HG03571 (cell line): ENCODE measurements at regions not wholly inside any gene's neighbourhood (a gene's known extent, or its start where the extent isn't known, plus 50 kb on each side); places are given as distances from the start of the nearest gene placed in this dataset.
"Not testable (repeated sequence)": the region's sequence is repeated elsewhere in the genome, so short reads cannot be mapped to it uniquely, and the experiment has no call there.

ENCODE experiments used
- ATAC-seq: cut with Tn5 transposase; IDR thresholded peaks from one replicate; pipeline ENCODE4 v1.9.1; 2021; ENCODE audit not compliant: unreplicated experiment

GRCh38 chr6:6747371-6747770, 158.9 kb downstream of the LY86 start:
- no peak for ATAC-seq

GRCh38 chr6:6748001-6748400, 159.5 kb downstream of the LY86 start:
- no peak for ATAC-seq

GRCh38 chr6:6749702-6750491, 161.4 kb downstream of the LY86 start:
- ATAC-seq: no peak

DNA sequence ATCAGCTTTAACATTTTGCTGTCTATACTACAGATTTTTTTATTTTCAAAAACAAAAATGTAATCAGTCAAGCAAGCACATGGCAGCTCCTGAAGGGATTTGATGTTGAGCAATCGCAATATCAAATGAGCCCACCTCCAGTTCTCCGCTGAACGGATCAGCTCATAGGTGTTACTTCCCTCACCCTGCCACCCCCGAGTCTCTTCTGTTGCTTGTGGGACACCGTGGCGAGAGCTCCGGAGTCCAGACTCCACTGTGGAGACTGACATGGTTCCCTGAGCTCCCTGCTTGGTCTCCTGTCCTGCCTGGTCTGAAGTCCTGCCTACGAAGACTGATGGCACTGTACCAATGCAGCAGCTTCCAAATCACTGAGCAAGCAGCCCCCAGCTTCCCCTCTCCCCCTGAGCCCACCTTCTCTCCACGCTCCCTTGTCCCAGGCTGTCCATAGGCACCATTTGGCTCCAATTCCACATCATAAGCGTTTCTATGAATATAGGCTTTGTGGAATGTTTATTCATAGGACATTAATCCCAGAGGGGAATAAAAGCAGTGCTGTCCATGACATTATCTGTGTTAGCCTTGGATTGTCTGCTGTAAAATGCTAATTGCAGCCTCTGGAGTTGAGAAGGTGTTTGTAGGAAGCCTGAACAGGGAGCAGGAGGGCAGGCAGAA, 162.2 kb downstream of the LY86 start:
- ATAC-seq: no peak

GRCh38 chr6:6751266-6751596, 162.7 kb downstream of the LY86 start:
- no peak for ATAC-seq

GRCh38 chr6:6751619-6752023, 163.1 kb downstream of the LY86 start:
- ATAC-seq: no peak

- ATAC-seq: no peak
Measured at GRCh38 chr6:6752129-6752528, 163.6 kb downstream of the LY86 start.

- ATAC-seq: no peak
Measured at GRCh38 chr6:6753301-6753700, 164.8 kb downstream of the LY86 start.

DNA sequence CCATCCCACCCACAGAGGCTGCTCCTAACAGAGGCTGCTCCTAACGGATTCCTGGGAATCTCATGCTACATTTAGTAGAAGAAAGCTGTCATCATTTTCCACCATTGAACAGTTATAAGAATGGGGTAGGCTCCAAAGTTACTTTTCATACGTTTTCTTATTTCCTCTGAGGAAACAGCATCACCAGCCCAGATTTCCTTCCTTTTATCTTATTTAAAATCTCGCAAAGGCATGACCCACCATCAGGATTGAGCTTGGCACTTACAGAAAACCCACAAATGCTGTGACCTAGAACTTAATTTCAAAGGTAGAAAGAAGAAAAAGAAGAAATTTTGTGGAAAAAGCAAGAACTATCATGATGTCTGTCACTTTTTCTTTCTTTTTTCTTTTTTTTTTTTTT, 168.0 kb downstream of the LY86 start:
- ATAC-seq: no peak

- ATAC-seq: no peak
Measured at GRCh38 chr6:6758546-6758914, 170.0 kb downstream of the LY86 start.

DNA sequence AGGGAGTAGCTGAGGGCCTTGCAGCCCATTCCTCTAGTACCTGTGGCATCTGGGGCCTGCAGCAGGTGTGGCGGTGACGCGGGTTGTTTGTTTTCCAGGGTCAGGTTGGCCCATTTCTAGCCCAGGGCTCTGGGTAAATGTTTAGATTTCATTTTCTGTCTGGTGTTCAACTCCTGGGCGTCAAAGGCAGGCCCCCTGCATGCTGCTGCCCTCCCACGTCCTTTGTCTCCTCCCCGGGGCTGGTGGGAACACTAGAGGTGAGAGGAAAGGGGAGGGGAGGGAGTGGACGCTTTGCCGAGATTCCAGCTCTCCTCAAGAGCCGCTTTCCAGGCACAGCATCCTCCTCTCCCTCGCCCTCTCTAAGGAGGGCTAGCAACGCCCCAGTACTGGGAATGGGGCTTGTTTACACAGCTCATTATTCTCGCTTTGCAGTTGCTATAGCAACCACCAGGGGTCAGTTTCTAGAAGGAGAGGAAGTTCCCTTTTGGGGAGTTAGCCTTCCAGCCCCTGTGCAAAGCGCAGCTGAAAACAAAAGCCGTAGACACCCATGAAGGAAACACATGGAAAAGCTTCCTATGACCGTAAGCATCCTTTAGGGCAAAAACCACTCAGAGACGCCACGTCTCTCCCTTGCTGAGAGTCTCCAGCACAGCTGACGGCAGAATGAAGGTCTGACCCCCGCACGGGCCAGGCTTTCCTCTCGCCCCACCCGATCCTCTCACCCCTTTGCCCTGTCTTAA, 170.6 kb downstream of the LY86 start:
- ATAC-seq: no peak

- no peak for ATAC-seq
Measured at GRCh38 chr6:6760002-6760401, 171.5 kb downstream of the LY86 start.

DNA sequence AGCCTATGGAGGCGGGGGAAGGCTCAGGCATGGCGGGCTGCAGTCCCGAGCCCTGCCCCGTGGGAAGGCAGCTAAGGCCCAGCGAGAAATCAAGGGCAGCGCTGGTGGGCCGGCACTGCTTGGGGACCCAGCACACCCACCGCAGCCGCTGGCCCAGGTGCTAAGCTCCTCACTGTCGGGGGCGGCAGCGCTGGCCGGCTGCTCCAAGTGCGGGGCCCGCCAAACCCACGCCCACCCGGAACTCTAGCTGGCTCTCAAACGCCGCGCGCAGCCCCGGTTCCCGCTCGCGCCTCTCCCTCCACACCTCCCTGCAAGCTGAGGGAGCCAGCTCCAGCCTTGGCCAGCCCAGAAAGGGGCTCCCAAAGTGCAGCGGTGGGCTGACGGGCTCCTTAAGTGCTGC, 174.0 kb downstream of the LY86 start:
- not testable (repeated sequence) for ATAC-seq

DNA sequence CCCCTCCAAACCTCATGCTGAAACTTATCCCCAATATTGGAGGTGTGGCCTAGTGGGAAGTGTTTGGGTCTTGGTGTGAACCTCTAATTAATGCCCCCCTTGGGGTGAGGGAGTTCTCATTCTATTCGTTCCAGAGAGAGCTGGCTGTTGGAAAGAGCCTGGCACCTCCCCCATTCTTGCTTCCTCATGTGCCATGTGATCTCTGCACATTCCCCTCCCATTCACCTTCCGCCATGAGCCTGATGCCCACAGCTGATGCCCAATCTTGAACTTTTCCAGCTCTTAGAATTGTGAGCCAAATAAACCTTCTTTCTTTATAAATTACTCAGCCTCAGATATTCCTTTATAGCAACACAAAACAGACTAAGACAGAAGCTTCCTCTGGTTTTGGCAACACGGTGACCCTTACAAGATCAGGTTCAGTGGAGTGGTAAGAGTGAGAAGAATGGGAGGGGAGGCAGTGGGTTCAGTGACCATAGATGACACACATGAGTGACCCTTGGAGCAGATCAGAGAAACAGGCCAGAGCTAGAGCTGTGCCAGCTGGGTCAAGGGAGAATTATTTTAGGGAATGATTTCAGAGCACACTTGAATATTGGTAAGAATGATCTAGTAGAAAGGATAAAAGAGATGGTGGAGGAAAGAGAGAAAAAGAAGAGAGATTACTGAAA, 176.4 kb downstream of the LY86 start:
- ATAC-seq: no peak

DNA sequence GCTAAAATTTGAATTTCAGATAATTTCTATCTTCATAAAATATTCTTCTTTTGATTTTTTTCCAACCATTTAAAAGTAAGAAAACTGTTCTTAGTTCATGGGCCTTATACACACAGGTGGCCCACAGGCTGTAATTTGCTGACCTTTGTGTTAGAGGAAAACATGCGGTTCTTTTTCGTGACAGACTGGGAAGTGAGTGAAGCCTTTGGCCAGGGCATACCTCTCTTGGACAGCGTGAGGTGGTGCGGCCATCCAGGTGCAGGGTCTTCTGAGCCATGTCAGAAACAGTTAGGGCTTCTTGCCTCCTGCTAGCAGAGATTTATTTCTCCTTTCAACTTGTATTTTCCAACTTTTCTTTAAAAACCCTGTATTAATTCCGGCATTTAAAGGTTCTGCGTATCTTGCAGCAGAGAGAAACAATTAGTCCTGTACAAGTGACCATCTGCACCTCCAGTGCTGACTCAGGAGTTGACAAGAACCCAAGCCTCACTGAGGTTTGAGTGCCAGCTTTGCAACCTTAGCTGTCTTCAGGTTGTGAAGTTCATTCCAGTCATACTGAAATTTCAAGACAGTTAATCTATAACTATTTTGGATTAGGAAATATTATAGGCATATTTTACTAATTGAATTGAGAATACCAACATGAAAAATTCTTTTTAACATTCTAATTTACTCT, 177.8 kb downstream of the LY86 start:
- no peak for ATAC-seq

DNA sequence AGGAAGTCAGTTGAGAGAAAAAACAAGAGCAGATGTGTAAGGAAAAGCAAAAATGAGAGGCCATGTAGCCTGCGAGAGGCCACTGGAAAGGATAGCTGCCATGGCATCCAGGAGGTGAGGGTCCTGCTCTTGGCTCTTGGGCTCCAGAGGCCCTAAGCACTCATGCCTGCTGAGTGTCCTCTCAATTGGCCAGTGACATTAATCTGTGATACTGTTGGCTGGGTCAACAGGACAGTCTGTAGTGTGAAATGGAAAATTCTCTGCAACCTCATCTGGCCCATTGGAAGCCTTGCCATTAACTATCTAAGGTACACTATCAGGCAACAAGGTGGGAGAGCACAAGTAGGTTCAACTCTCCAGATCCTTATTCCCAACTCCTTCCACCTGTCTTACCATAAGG, 180.9 kb downstream of the LY86 start:
- ATAC-seq: no peak

GRCh38 chr6:6771224-6771945, 182.9 kb downstream of the LY86 start:
- no peak for ATAC-seq

DNA sequence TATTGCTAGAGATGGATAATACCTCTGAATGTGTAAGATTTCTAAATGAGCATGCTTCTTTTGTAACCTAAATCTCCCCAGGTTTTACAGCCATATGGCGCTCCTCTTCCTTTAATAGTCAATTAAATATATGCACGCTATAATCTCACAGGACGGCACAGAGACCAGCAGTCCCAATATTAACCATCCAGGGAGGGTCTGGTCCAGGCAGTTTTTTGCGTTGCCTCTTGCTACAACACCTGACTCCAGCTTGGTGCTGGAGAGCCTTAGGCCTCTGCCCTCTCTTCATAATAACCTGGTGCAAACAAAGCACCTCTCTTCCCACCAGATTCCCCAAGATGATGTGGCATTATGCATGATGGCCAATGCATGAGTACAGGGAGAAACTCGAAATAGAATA, 183.4 kb downstream of the LY86 start:
- ATAC-seq: no peak

GRCh38 chr6:6772751-6773150, 184.2 kb downstream of the LY86 start:
- ATAC-seq: no peak

GRCh38 chr6:6775074-6775473, 186.6 kb downstream of the LY86 start:
- ATAC-seq: no peak
